ENCODE measurements at regions not wholly inside any gene's neighbourhood (a gene's known extent, or its start where the extent isn't known, plus 50 kb on each side); places are given as distances from the start of the nearest gene placed in this dataset.

DNA sequence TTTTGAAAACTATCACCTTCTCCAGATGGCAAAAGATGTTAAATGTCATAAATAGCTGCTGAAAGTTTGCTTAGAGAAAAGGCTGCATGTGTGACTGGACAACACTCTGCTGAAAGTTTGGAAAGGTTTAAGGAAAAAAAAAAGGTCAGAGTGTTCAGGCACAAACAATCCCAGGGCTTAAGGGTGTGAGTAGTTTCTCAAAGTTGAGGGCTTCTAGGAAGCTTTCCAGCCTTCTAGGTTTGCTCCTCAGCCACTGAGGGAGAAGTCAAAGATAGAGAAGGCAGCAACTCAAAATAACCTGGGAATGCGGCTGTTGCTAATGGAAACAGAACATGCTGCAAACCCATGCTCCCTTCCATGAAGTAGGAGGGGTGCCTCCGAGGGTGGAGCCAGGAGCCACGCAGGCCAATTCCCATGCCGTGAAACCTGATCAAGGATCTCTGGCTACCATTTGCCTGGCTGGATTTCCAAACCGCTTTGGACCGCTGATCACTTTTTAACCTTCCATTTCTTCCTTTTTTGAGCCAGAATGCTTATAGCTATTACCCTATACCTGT lies 88.0 kb downstream of the TEX51 start:
- TF ChIP-seq POLR2A (IDR thresholded peaks at IDR 0.05): no peak
- TF ChIP-seq, protein P1, sequence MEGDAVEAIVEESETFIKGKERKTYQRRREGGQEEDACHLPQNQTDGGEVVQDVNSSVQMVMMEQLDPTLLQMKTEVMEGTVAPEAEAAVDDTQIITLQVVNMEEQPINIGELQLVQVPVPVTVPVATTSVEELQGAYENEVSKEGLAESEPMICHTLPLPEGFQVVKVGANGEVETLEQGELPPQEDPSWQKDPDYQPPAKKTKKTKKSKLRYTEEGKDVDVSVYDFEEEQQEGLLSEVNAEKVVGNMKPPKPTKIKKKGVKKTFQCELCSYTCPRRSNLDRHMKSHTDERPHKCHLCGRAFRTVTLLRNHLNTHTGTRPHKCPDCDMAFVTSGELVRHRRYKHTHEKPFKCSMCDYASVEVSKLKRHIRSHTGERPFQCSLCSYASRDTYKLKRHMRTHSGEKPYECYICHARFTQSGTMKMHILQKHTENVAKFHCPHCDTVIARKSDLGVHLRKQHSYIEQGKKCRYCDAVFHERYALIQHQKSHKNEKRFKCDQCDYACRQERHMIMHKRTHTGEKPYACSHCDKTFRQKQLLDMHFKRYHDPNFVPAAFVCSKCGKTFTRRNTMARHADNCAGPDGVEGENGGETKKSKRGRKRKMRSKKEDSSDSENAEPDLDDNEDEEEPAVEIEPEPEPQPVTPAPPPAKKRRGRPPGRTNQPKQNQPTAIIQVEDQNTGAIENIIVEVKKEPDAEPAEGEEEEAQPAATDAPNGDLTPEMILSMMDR (IDR thresholded peaks at IDR 0.05): no peak
